ENCODE measurements at regions not wholly inside any gene's neighbourhood (a gene's known extent, or its start where the extent isn't known, plus 50 kb on each side); places are given as distances from the start of the nearest gene placed in this dataset.

DNA sequence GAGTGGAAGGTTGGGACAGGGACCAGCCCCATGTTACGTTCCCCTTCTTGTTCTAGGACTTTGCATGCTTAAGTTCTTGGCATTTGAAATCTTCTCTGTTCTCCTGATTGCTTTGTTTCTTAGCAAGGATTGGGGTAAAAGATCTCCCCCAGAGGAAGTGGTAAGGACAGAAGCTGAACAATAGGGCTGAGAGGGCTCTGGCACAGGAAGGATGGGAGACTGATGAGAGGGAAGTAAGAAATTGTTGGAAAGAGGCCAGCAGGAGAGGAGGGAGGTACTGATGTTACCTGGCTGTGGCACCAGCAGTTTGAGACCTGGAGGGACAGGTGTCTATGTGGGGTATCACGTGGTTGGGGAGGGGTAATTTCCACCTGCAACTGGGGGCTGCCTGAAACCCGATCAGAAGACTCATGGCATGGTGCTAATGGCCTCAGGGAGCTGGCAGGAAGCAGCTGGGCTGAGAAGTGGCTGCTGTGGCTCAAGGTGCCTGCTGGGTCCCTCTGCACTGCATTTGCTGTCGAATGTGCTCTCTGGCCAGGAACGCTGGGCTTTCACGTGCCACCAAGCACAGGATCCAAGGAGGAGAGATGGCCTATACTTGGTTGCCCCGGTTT lies 108.4 kb downstream of the LSM3 start:
- Histone ChIP-seq H3K27ac (ENCODE audit: low read depth, low read length) (no peak overlapping the region), H3K27me3 (ENCODE audit: control insufficient read depth in 3 of 3, insufficient read depth in 3 of 3, low read length in 3 of 3) (no peaks in the 10 kb centered on the region), H3K4me1 (ENCODE audit: control insufficient read depth in 3 of 3, insufficient read depth in 3 of 3, low read length in 3 of 3) (peaks cover 41 to 78% (median 72%) of the 10 kb centered on the region in 3 donors), H3K4me3 (ENCODE audit: low read length in 3 of 3) (no peak overlapping the region), H3K9ac (ENCODE audit: low read depth in 1 of 3, low read length in 3 of 3) (no peak overlapping the region), H3K9me3 (ENCODE audit: control insufficient read depth in 3 of 3, low read length in 3 of 3) (no peaks in the 10 kb centered on the region), H3K36me3 (ENCODE audit: control insufficient read depth in 3 of 3, insufficient read depth in 3 of 3, low read length in 3 of 3) (no peaks in the 10 kb centered on the region)

DNA sequence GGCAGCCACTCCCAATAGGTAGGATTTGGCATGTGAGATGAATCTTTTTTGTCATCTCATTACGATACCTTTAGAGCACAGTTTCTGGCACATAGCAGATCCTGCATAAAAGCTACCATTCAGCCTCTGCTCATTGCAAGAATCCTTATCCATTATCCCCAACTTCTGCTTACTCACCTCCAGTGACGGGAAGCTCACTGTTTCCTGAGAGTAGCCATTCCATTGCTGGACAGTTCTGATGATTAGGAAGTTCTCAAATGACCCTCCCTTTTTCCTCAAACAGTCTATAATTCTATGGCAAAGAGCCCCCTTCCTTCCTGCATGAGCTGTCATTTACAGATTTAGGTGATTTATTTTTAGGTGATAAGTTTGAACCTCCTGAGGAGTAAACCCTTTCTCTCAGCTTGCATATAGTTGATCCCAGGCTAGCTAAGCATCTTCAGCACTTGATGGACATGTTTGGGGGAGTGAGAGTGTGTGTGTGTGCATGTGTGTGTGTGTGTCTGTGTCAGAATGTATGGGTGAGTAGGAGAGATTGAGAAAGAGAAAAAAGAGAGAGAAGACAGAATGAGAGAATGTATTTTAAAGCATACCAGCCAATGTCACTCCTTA lies 109.7 kb downstream of the LSM3 start:
- Histone ChIP-seq H3K27ac (ENCODE audit: low read depth, low read length) (peak overlapping the region; percentile 84), H3K36me3 (ENCODE audit: control insufficient read depth in 3 of 3, insufficient read depth in 3 of 3, low read length in 3 of 3) (no peaks in the 10 kb centered on the region), H3K4me1 (ENCODE audit: control insufficient read depth in 3 of 3, insufficient read depth in 3 of 3, low read length in 3 of 3) (peaks cover 31 to 65% (median 61%) of the 10 kb centered on the region in 3 donors), H3K9me3 (ENCODE audit: control insufficient read depth in 3 of 3, low read length in 3 of 3) (no peaks in the 10 kb centered on the region), H3K9ac (ENCODE audit: low read depth in 1 of 3, low read length in 3 of 3) (no peak overlapping the region), H3K27me3 (ENCODE audit: control insufficient read depth in 3 of 3, insufficient read depth in 3 of 3, low read length in 3 of 3) (no peaks in the 10 kb centered on the region), H3K4me3 (ENCODE audit: low read length in 3 of 3) (no peak overlapping the region)

DNA sequence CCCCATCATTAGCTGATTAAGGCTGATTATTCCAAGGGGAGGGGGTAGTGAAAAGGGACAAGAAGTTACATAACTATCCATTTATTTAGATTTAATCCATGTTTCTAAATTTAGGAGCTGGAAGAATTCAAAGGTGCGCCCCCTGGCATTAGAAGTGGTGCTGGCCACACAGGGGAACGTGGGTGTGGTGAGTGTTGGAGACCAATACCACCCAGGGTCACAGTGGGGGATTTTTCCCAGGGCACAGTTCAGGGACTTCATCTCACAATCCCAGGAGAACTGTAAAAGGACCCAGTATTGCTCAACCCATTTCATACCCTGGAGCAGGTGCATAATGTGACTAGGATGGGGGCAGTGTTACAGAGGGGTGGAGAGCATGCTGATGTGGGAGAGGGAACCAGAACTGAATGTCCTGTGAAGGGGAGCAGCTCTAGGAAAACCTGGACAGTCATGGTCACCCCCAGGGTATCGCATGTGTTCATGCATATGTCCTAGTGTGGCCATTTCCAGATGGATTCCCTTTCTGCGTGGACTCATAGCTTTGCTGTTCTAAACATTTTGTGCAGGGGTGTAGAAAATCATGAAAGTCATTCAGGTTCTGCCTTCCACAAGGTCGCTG lies 110.3 kb downstream of the LSM3 start:
- Histone ChIP-seq H3K9ac (ENCODE audit: low read depth in 1 of 3, low read length in 3 of 3) (peak overlapping the region; percentile 16 to 72 (median 17)), H3K4me1 (ENCODE audit: control insufficient read depth in 3 of 3, insufficient read depth in 3 of 3, low read length in 3 of 3) (peaks cover 29 to 60% (median 59%) of the 10 kb centered on the region in 3 donors), H3K27me3 (ENCODE audit: control insufficient read depth in 3 of 3, insufficient read depth in 3 of 3, low read length in 3 of 3) (no peaks in the 10 kb centered on the region), H3K36me3 (ENCODE audit: control insufficient read depth in 3 of 3, insufficient read depth in 3 of 3, low read length in 3 of 3) (no peaks in the 10 kb centered on the region), H3K9me3 (ENCODE audit: control insufficient read depth in 3 of 3, low read length in 3 of 3) (no peaks in the 10 kb centered on the region), H3K27ac (ENCODE audit: low read depth, low read length) (peak overlapping the region; percentile 84), H3K4me3 (ENCODE audit: low read length in 3 of 3) (no peak overlapping the region)

DNA sequence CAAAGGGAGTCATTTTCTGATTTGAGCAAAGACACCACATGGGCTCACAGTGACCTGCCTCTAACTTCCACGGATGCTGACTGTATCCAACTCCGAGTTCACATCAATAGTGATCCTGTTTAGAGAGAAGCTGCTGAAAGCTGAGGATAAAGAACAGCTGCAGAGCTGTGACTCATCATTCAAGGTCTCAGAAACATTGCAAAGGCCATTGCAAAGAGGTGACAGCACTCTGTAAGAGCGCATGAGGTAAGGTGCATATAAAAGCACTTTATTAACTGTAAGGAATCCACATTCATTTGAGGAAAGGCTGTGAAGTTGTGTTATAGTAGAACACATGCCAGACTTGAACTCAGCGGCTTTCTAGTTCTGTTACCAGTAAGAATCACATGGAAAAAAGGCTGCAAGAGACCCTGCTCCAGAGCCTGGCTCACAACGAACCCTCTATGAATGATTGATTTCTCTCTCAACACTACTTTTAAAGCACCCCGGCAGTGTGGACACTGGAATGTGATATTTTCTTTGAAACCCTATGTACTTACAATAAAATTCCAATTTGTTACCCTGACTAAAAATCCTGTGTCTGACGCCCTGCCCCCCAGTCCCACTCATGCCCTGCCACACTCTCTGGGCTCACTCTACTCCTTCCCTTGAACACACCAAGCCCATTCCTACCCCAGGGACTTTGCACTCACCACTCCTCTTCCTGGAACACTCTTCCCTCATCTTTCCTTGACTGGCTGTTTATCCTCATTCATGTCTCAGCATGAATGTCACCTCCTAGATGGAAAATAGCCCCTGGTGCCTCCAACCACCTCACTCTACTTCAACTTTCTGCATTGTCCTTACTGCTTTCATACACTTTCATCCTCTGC lies 111.2 kb downstream of the LSM3 start:
- no peaks in the 10 kb centered on the region for H3K36me3 ChIP-seq (ENCODE audit: control insufficient read depth in 3 of 3, insufficient read depth in 3 of 3, low read length in 3 of 3)
- peaks cover 29 to 58% (median 51%) of the 10 kb centered on the region in 3 donors for H3K4me1 ChIP-seq (ENCODE audit: control insufficient read depth in 3 of 3, insufficient read depth in 3 of 3, low read length in 3 of 3)
- no peak overlapping the region for H3K4me3 ChIP-seq (ENCODE audit: low read length in 3 of 3)
- no peaks in the 10 kb centered on the region for H3K27me3 ChIP-seq (ENCODE audit: control insufficient read depth in 3 of 3, insufficient read depth in 3 of 3, low read length in 3 of 3)
- H3K9me3 ChIP-seq (ENCODE audit: control insufficient read depth in 3 of 3, low read length in 3 of 3), result no peaks in the 10 kb centered on the region
- peak overlapping the region; percentile 84 for H3K27ac ChIP-seq (ENCODE audit: low read depth, low read length)
- H3K9ac ChIP-seq (ENCODE audit: low read depth in 1 of 3, low read length in 3 of 3), result peak overlapping the region in 2 of 3 donors; percentile 34 to 39

DNA sequence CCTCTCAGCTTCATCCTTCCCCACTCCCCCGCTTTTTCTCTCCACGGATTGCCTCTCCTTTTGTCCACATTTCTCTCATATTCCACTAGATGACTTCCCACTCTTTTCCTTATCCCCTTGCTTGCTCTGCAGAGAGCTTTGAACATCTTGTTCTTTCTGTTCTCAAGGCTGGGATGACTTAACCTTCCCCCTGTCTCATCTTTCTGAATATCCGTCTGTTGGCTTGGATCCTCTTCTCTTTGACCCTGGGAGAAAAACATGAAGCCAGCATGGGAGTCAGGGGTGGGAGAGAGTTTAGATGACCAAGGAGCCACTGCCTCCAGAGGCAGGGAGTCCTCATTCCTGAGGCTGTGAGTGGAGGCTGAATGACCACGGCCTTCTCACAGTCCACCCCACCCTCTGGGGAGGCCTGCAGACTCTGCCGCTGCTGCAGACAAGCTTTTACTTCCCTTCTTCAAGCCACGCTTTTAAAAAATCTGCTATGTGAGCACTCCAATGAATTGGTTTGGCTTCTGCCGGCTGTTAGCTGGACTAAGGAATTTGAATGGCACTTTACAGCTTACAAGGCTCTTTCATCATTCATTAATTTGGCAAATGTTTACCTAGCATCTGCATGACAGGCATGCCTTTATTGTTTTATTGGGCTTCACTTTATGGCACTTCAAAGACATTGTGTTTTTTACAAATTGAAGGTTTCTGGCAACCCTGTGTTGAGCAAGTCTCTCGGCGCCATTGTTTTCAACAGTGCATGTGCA lies 111.6 kb upstream of the SLC6A6 start:
- Histone ChIP-seq H3K4me3 (ENCODE audit: low read length in 3 of 3) (no peak overlapping the region), H3K4me1 (ENCODE audit: control insufficient read depth in 3 of 3, insufficient read depth in 3 of 3, low read length in 3 of 3) (peaks cover 21 to 48% (median 41%) of the 10 kb centered on the region in 3 donors), H3K27me3 (ENCODE audit: control insufficient read depth in 3 of 3, insufficient read depth in 3 of 3, low read length in 3 of 3) (no peaks in the 10 kb centered on the region), H3K27ac (ENCODE audit: low read depth, low read length) (peak overlapping the region; percentile 84), H3K36me3 (ENCODE audit: control insufficient read depth in 3 of 3, insufficient read depth in 3 of 3, low read length in 3 of 3) (no peaks in the 10 kb centered on the region), H3K9me3 (ENCODE audit: control insufficient read depth in 3 of 3, low read length in 3 of 3) (no peaks in the 10 kb centered on the region), H3K9ac (ENCODE audit: low read depth in 1 of 3, low read length in 3 of 3) (peak overlapping the region in 1 of 3 donors; percentile 39)

DNA sequence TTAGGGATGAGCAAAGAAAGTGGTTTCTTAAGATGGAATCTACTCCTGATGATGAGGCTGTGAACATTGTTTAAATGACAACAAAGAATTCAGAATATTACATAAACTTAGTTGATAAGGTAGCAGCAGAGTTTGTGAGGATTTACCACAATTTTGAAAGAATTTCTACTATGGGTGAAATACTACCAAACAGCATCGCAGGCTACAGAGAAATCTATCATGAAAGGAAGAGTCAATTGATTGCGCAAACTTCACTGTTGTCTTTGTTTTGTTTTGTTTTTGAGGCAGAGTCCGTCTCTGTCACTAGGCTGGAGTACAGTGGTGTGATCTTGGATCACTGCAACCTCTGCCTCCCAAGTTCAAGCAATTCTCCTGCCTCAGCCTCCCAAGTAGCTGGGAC lies 107.4 kb upstream of the SLC6A6 start:
- H3K27ac ChIP-seq (ENCODE audit: low read depth, low read length), result no peak overlapping the region
- H3K4me1 ChIP-seq (ENCODE audit: control insufficient read depth in 3 of 3, insufficient read depth in 3 of 3, low read length in 3 of 3), result peaks cover 9 to 18% (median 10%) of the 10 kb centered on the region in 3 donors
- H3K9ac ChIP-seq (ENCODE audit: low read depth in 1 of 3, low read length in 3 of 3), result no peak overlapping the region
- H3K4me3 ChIP-seq (ENCODE audit: low read length in 3 of 3), result no peak overlapping the region
- peaks cover 0 to 7% (median 5%) of the 10 kb centered on the region in 3 donors for H3K27me3 ChIP-seq (ENCODE audit: control insufficient read depth in 3 of 3, insufficient read depth in 3 of 3, low read length in 3 of 3)
- no peaks in the 10 kb centered on the region for H3K36me3 ChIP-seq (ENCODE audit: control insufficient read depth in 3 of 3, insufficient read depth in 3 of 3, low read length in 3 of 3)
- H3K9me3 ChIP-seq (ENCODE audit: control insufficient read depth in 3 of 3, low read length in 3 of 3), result no peaks in the 10 kb centered on the region

DNA sequence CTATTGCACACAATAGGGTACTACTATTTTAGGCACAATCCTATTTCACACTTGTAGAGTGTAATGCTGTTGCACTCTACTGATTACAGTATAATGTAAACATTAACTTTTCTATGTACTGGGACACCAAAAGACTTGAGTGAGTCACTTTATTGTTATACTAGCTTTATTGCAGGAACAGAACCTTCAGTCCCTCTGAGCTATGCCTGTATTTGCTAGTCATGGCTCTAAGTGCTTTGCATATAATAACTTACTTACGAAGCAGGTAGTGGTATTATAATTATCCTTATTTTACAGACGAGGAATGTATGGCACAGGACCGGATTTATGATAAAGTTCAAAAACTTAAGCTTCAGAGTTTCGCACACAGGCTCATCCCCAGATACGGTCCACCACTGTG lies 106.6 kb upstream of the SLC6A6 start:
- no peaks in the 10 kb centered on the region for H3K36me3 ChIP-seq (ENCODE audit: control insufficient read depth in 3 of 3, insufficient read depth in 3 of 3, low read length in 3 of 3)
- H3K4me1 ChIP-seq (ENCODE audit: control insufficient read depth in 3 of 3, insufficient read depth in 3 of 3, low read length in 3 of 3), result peaks cover 3 to 16% (median 6%) of the 10 kb centered on the region in 3 donors
- H3K27me3 ChIP-seq (ENCODE audit: control insufficient read depth in 3 of 3, insufficient read depth in 3 of 3, low read length in 3 of 3), result peaks cover 0 to 7% (median 5%) of the 10 kb centered on the region in 3 donors
- no peak overlapping the region for H3K4me3 ChIP-seq (ENCODE audit: low read length in 3 of 3)
- no peak overlapping the region for H3K9ac ChIP-seq (ENCODE audit: low read depth in 1 of 3, low read length in 3 of 3)
- H3K9me3 ChIP-seq (ENCODE audit: control insufficient read depth in 3 of 3, low read length in 3 of 3), result no peaks in the 10 kb centered on the region
- no peak overlapping the region for H3K27ac ChIP-seq (ENCODE audit: low read depth, low read length)

DNA sequence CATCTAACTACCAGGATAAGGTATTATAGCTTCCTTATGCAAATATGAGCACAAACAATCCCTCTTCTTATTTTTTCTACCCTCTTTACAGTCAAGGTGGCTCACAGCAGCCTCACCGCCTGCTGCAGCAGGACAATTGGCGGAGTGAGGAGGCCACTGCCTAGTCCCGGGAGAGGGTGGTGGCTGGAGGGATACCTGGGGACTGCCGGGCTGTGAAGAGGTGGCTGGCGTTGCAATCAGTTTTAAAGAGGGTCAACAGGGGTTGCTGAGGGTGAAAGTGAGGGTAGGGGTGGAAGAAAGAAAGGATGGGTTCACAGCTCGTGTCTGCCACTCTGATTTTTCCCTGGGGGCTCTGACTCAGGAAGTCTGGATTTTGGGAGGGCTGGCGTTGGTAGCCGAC lies 105.1 kb upstream of the SLC6A6 start:
- Histone ChIP-seq H3K27ac (ENCODE audit: low read depth, low read length) (no peak overlapping the region), H3K9me3 (ENCODE audit: control insufficient read depth in 3 of 3, low read length in 3 of 3) (no peaks in the 10 kb centered on the region), H3K27me3 (ENCODE audit: control insufficient read depth in 3 of 3, insufficient read depth in 3 of 3, low read length in 3 of 3) (peaks cover 0 to 7% (median 5%) of the 10 kb centered on the region in 3 donors), H3K4me1 (ENCODE audit: control insufficient read depth in 3 of 3, insufficient read depth in 3 of 3, low read length in 3 of 3) (peaks cover 13 to 29% (median 13%) of the 10 kb centered on the region in 3 donors), H3K9ac (ENCODE audit: low read depth in 1 of 3, low read length in 3 of 3) (no peak overlapping the region), H3K4me3 (ENCODE audit: low read length in 3 of 3) (no peak overlapping the region), H3K36me3 (ENCODE audit: control insufficient read depth in 3 of 3, insufficient read depth in 3 of 3, low read length in 3 of 3) (no peaks in the 10 kb centered on the region)

DNA sequence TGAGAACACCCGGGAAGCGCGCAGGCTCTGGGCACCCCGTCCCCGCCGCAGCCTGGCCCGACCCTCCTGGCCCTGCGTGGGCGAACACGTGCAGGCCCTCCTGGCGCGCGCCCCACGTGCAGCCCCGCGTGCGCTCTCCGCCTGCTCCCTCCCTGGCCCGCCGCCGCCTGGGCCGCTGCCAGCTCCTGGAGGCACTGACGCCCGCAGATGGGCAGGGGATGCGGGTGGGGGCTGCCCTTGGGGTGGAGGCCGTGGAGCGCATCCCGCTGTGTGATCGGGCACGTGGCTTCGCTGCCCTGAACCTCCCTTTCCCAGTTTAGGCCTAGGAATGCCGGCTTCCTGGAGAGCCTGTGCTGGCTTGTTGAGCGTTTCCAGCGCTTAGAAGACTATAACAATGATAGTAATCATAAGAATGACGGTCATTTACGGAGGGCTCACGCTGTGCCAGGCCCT lies 104.6 kb upstream of the SLC6A6 start:
- no peak overlapping the region for H3K27ac ChIP-seq (ENCODE audit: low read depth, low read length)
- H3K9ac ChIP-seq (ENCODE audit: low read depth in 1 of 3, low read length in 3 of 3), result peak overlapping the region in 1 of 3 donors; percentile 50
- H3K36me3 ChIP-seq (ENCODE audit: control insufficient read depth in 3 of 3, insufficient read depth in 3 of 3, low read length in 3 of 3), result no peaks in the 10 kb centered on the region
- H3K9me3 ChIP-seq (ENCODE audit: control insufficient read depth in 3 of 3, low read length in 3 of 3), result no peaks in the 10 kb centered on the region
- peaks cover 0 to 7% (median 5%) of the 10 kb centered on the region in 3 donors for H3K27me3 ChIP-seq (ENCODE audit: control insufficient read depth in 3 of 3, insufficient read depth in 3 of 3, low read length in 3 of 3)
- peaks cover 13 to 33% (median 18%) of the 10 kb centered on the region in 3 donors for H3K4me1 ChIP-seq (ENCODE audit: control insufficient read depth in 3 of 3, insufficient read depth in 3 of 3, low read length in 3 of 3)
- peak overlapping the region in 1 of 3 donors; percentile 41 for H3K4me3 ChIP-seq (ENCODE audit: low read length in 3 of 3)

Measured in skeletal muscle tissue (tissue), 3 donors.